GM19035 (cell line): ENCODE measurements at regions not wholly inside any gene's neighbourhood (a gene's known extent, or its start where the extent isn't known, plus 50 kb on each side); places are given as distances from the start of the nearest gene placed in this dataset.

Experiments used
- ATAC-seq: cut with Tn5 transposase; IDR thresholded peaks from one replicate; pipeline ENCODE4 v1.9.1; 2021; ENCODE audit not compliant: unreplicated experiment

GRCh38 chr21:26412885-26413284 is 160.2 kb downstream of the CYYR1 start:
- ATAC-seq: no peak

- ATAC-seq: no peak
Measured at GRCh38 chr21:26409735-26410134, 163.4 kb downstream of the CYYR1 start.

- no peak for ATAC-seq
Measured at GRCh38 chr21:26408511-26408910, 164.6 kb downstream of the CYYR1 start.

GRCh38 chr21:26406526-26406925 is 166.6 kb downstream of the CYYR1 start:
- peak; percentile 13 for ATAC-seq

- ATAC-seq: peak; percentile 78
Measured at GRCh38 chr21:26405735-26406361, 167.2 kb downstream of the CYYR1 start.

GRCh38 chr21:26405071-26405470 is 168.0 kb downstream of the CYYR1 start:
- no peak for ATAC-seq

- ATAC-seq: no peak
Measured at GRCh38 chr21:26404288-26404687, 168.8 kb downstream of the CYYR1 start.

- ATAC-seq: no peak
Measured at GRCh38 chr21:26403321-26403720, 169.8 kb downstream of the CYYR1 start.

GRCh38 chr21:26397545-26397944 is 175.5 kb downstream of the CYYR1 start:
- ATAC-seq: no peak

- no peak for ATAC-seq
Measured at GRCh38 chr21:26394341-26394740, 178.7 kb downstream of the CYYR1 start.

GRCh38 chr21:26391166-26391565 is 181.9 kb downstream of the CYYR1 start:
- no peak for ATAC-seq

- ATAC-seq: no peak
Measured at GRCh38 chr21:26389971-26390641, 183.0 kb downstream of the CYYR1 start.

GRCh38 chr21:26388731-26389231 is 184.3 kb downstream of the CYYR1 start:
- no peak for ATAC-seq

- no peak for ATAC-seq
Measured at GRCh38 chr21:26385721-26386120, 187.4 kb downstream of the CYYR1 start.

GRCh38 chr21:26379561-26379960 is 193.5 kb downstream of the CYYR1 start:
- ATAC-seq: no peak

- ATAC-seq: no peak
Measured at GRCh38 chr21:26377111-26377694, 195.9 kb downstream of the CYYR1 start.

- ATAC-seq: no peak
Measured at GRCh38 chr21:26374817-26375216, 198.3 kb downstream of the CYYR1 start.

- ATAC-seq: no peak
Measured at GRCh38 chr21:26368591-26369320, 198.2 kb upstream of the APP start.

GRCh38 chr21:26366781-26367180 is 196.2 kb upstream of the APP start:
- no peak for ATAC-seq

- ATAC-seq: no peak
Measured at GRCh38 chr21:26365849-26366248, 195.3 kb upstream of the APP start.

GRCh38 chr21:26351661-26352060 is 181.1 kb upstream of the APP start:
- no peak for ATAC-seq

- ATAC-seq: no peak
Measured at GRCh38 chr21:26332867-26333266, 162.3 kb upstream of the APP start.
